HT1080 (cell line): ENCODE measurements at regions not wholly inside any gene's neighbourhood (a gene's known extent, or its start where the extent isn't known, plus 50 kb on each side); places are given as distances from the start of the nearest gene placed in this dataset.
"Not testable (repeated sequence)": the region's sequence is repeated elsewhere in the genome, so short reads cannot be mapped to it uniquely, and the experiment has no call there.

Experiments
- DNase-seq: peaks from one replicate; pipeline ENCODE4 v3.0.0-alpha.2; 2015; ENCODE audit warnings: low read depth

- DNase-seq: no peak
Observed at GRCh38 chr12:3367750-3368444, 123.1 kb upstream of the PRMT8 start.

- DNase-seq: no peak
Observed at GRCh38 chr12:3371018-3371417, 120.0 kb upstream of the PRMT8 start.

GRCh38 chr12:3375326-3375725 is 115.7 kb upstream of the PRMT8 start:
- no peak for DNase-seq

GRCh38 chr12:3376779-3377455 is 114.1 kb upstream of the PRMT8 start:
- no peak for DNase-seq

- DNase-seq: no peak
Observed at GRCh38 chr12:3378655-3379054, 112.3 kb upstream of the PRMT8 start.

- no peak for DNase-seq
Observed at GRCh38 chr12:3379079-3379478, 111.9 kb upstream of the PRMT8 start.

GRCh38 chr12:3380200-3381043 is 110.6 kb upstream of the PRMT8 start:
- DNase-seq: no peak

- DNase-seq: no peak
Observed at GRCh38 chr12:3381059-3382047, 109.7 kb upstream of the PRMT8 start.

- DNase-seq: no peak
Observed at GRCh38 chr12:3389986-3390385, 101.0 kb upstream of the PRMT8 start.

GRCh38 chr12:3397596-3397995 is 93.4 kb upstream of the PRMT8 start:
- DNase-seq: not testable (repeated sequence)

- no peak for DNase-seq
Observed at GRCh38 chr12:3398196-3398789, 92.7 kb upstream of the PRMT8 start.

- DNase-seq: no peak
Observed at GRCh38 chr12:3405821-3406220, 85.2 kb upstream of the PRMT8 start.

- DNase-seq: no peak
Observed at GRCh38 chr12:3407723-3408122, 83.3 kb upstream of the PRMT8 start.

- DNase-seq: no peak
Observed at GRCh38 chr12:3409662-3410061, 81.3 kb upstream of the PRMT8 start.

GRCh38 chr12:3416159-3416558 is 74.8 kb upstream of the PRMT8 start:
- no peak for DNase-seq

GRCh38 chr12:3416670-3417069 is 74.3 kb upstream of the PRMT8 start:
- no peak for DNase-seq

GRCh38 chr12:3417113-3417512 is 73.9 kb upstream of the PRMT8 start:
- DNase-seq: no peak

GRCh38 chr12:3417937-3418462 is 73.0 kb upstream of the PRMT8 start:
- no peak for DNase-seq

- DNase-seq: no peak
Observed at GRCh38 chr12:3418609-3419390, 72.2 kb upstream of the PRMT8 start.

GRCh38 chr12:3419558-3419957 is 71.4 kb upstream of the PRMT8 start:
- no peak for DNase-seq
